GM12878 (cell line): ENCODE measurements at regions not wholly inside any gene's neighbourhood (a gene's known extent, or its start where the extent isn't known, plus 50 kb on each side); places are given as distances from the start of the nearest gene placed in this dataset.

Experiments used
- ATAC-seq: fragments of 200-7000 bp; cut with Tn5 transposase; 3 replicates; pipeline ENCODE4 v1.9.1; 2020; ENCODE audit warnings: mild to moderate bottlenecking, moderate library complexity
- BruUV-seq: library from RNA; stranded (reverse); fragments of 400-500 nt; replicated peaks from 2 replicates; lab custom pipeline; 2021; lab: Mats Ljungman, UMichigan
- CTCF ChIA-PET: fragments of 300-600 bp; sonication (Branson Sonifier 250); formaldehyde crosslinking; extraction: SDS; loops from one replicate; lab custom pipeline; 2021; ENCODE audit warnings: inconsistent platforms; lab: Yijun Ruan, JAX
- POLR2A ChIA-PET: fragments of 350-600 bp; formaldehyde crosslinking; extraction: SDS; loops from one replicate; lab custom pipeline; 2021; ENCODE audit warnings: inconsistent platforms; lab: Charles Lee
- RAD21 ChIA-PET: fragments of 300-600 bp; sonication (Branson Sonifier 250); formaldehyde crosslinking; loops from one replicate; lab custom pipeline; 2023; ENCODE audit warnings: antibody characterized with exemption; ENCODE audit not compliant: unreplicated experiment; lab: Charles Lee
- SMC1A ChIA-PET: fragments of 300-600 bp; sonication (Branson Sonifier 250); formaldehyde crosslinking; loops from one replicate; lab custom pipeline; 2023; ENCODE audit not compliant: unreplicated experiment, uncharacterized antibody; lab: Charles Lee
- DNase-seq: peaks from one replicate; pipeline ENCODE4 v3.0.0-alpha.2; 2011; ENCODE audit warnings: low read depth, low spot score
- FAIRE-seq: peaks from 3 replicates; lab custom pipeline; 2011; peaks lifted over from hg19 to GRCh38; lab: Jason Lieb, UNC
- H2AFZ ChIP-seq: 2 replicates; pipeline ENCODE4 v1.6.0; 2011; ENCODE audit warnings: low read depth, low read length, control low read depth; ENCODE audit not compliant: control insufficient read depth
- H3K27ac ChIP-seq: 2 replicates; pipeline ENCODE4 v1.5.1; 2011; ENCODE audit warnings: control low read depth; ENCODE audit not compliant: control insufficient read depth, insufficient read depth
- H3K27me3 ChIP-seq, 2 experiments: replicated peaks in 1 of 2; 2 replicates each; pipeline versions ENCODE4 v1.6.0 to v1.6.1; 2011; ENCODE audit warnings: low read length in 1 of 2; ENCODE audit not compliant: control insufficient read depth in 2 of 2, insufficient read depth in 2 of 2
- H3K36me3 ChIP-seq, 2 experiments: 2 replicates each; pipeline ENCODE4 v1.5.1; 2011; ENCODE audit warnings: low read length in 1 of 2; ENCODE audit not compliant: control insufficient read depth in 2 of 2, insufficient read depth in 2 of 2
- H3K4me1 ChIP-seq: 2 replicates; pipeline ENCODE4 v1.6.1; 2011; ENCODE audit warnings: mild to moderate bottlenecking, low read length, moderate library complexity, mixed read lengths; ENCODE audit not compliant: control insufficient read depth, insufficient read depth
- H3K4me2 ChIP-seq: 2 replicates; pipeline ENCODE4 v1.6.0; 2011; ENCODE audit warnings: control low read depth; ENCODE audit not compliant: control insufficient read depth, insufficient read depth
- H3K4me3 ChIP-seq: fragments of 200-600 bp; sonication (generic); 2 replicates; pipeline ENCODE4 v1.5.1; 2016
- H3K79me2 ChIP-seq: 2 replicates; pipeline ENCODE4 v1.6.0; 2011; ENCODE audit warnings: low read length; ENCODE audit not compliant: control insufficient read depth, insufficient read depth
- H3K9ac ChIP-seq: 2 replicates; pipeline ENCODE4 v1.8.0; 2011; ENCODE audit warnings: low read length, control low read depth, mixed read lengths; ENCODE audit not compliant: control insufficient read depth, insufficient read depth
- H3K9me3 ChIP-seq: replicated peaks from 3 replicates; pipeline ENCODE4 v1.5.1; 2011; ENCODE audit warnings: mild to moderate bottlenecking, low read length; ENCODE audit not compliant: control insufficient read depth, insufficient read depth
- H4K20me1 ChIP-seq: 2 replicates; pipeline ENCODE4 v1.6.0; 2011; ENCODE audit not compliant: control insufficient read depth, insufficient read depth
- ETV6 ChIP-seq, 2 experiments: fragments of 450-650 bp in 1 of 2; IDR thresholded peaks in 1 of 2; conservative IDR thresholded peaks in 1 of 2; 2 replicates each; pipeline ENCODE4 v1.6.1; 2014; ENCODE audit warnings: antibody characterized with exemption in 1 of 2, borderline replicate concordance in 1 of 2, low read depth in 1 of 2, mild to moderate bottlenecking in 1 of 2, moderate library complexity in 1 of 2
- HDAC2 ChIP-seq: fragments of 200-600 bp; sonication (generic); IDR thresholded peaks from 2 replicates; pipeline ENCODE4 v1.6.1; 2017
- HDGF ChIP-seq: fragments of 450-650 bp; IDR thresholded peaks from 2 replicates; pipeline ENCODE4 v1.6.1; 2016; ENCODE audit warnings: antibody characterized with exemption
- IKZF1 ChIP-seq: fragments of 450-650 bp; conservative IDR thresholded peaks from 2 replicates; pipeline ENCODE4 v1.6.1; 2017; ENCODE audit warnings: antibody characterized with exemption, mild to moderate bottlenecking
- IRF4 ChIP-seq: IDR thresholded peaks from 2 replicates; pipeline ENCODE4 v1.6.1; 2011; ENCODE audit warnings: low read depth, low read length
- KAT2A ChIP-seq: conservative IDR thresholded peaks from 2 replicates; pipeline ENCODE4 v1.6.1; 2011; ENCODE audit warnings: low read depth, low read length; ENCODE audit not compliant: control insufficient read depth
- NR2C2 ChIP-seq: IDR thresholded peaks from 2 replicates; pipeline ENCODE4 v1.6.1; 2011; ENCODE audit warnings: borderline replicate concordance, low read depth; ENCODE audit not compliant: control insufficient read depth, insufficient read length
- NR2F1 ChIP-seq: fragments of 450-650 bp; conservative IDR thresholded peaks from 2 replicates; pipeline ENCODE4 v1.6.1; 2017; ENCODE audit warnings: mild to moderate bottlenecking
- PAX8 ChIP-seq: fragments of 450-650 bp; IDR thresholded peaks from 2 replicates; pipeline ENCODE4 v1.6.1; 2017; ENCODE audit warnings: mild to moderate bottlenecking, moderate library complexity
- PML ChIP-seq: IDR thresholded peaks from 2 replicates; pipeline ENCODE4 v1.6.1; 2012; ENCODE audit warnings: low read length, inconsistent platforms
- POLR2A ChIP-seq: IDR thresholded peaks from 2 replicates; pipeline ENCODE4 v1.6.1; 2011; ENCODE audit warnings: low read depth, mild to moderate bottlenecking, low read length
- RCOR1 ChIP-seq: conservative IDR thresholded peaks from 2 replicates; pipeline ENCODE4 v1.6.1; 2012; ENCODE audit warnings: low read depth, low read length, improper control_type of control experiment
- SMAD5 ChIP-seq: IDR thresholded peaks from 2 replicates; pipeline ENCODE4 v1.6.1; 2016; ENCODE audit warnings: antibody characterized with exemption, low read depth
- SREBF1 ChIP-seq: IDR thresholded peaks from 2 replicates; pipeline ENCODE4 v1.6.1; 2012; ENCODE audit warnings: mild to moderate bottlenecking, low read length
- STAT1 ChIP-seq: fragments of 450-650 bp; conservative IDR thresholded peaks from 2 replicates; pipeline ENCODE4 v1.6.1; 2014; ENCODE audit warnings: antibody characterized with exemption, mild to moderate bottlenecking
- SUZ12 ChIP-seq: fragments of 200-600 bp; sonication (generic); IDR thresholded peaks from one replicate; pipeline ENCODE4 v1.6.1; 2018; ENCODE audit warnings: antibody characterized with exemption, mild to moderate bottlenecking; ENCODE audit not compliant: unreplicated experiment
- YBX1 ChIP-seq: fragments of 450-650 bp; IDR thresholded peaks from 2 replicates; pipeline ENCODE4 v1.6.1; 2016; ENCODE audit warnings: antibody characterized with exemption
- ZSCAN29 ChIP-seq: fragments of 450-650 bp; IDR thresholded peaks from 2 replicates; pipeline ENCODE4 v1.6.1; 2017; ENCODE audit warnings: mild to moderate bottlenecking, moderate library complexity
- WGBS: methylation state at CpG from one replicate; pipeline ENCODE4 v1.1.6; 2016; ENCODE audit warnings: low lambda C conversion rate; ENCODE audit not compliant: insufficient replicate concordance, insufficient coverage; ENCODE audit errors: missing lambda C conversion rate; 5-methylcytosine and 5-hydroxymethylcytosine counted together
- in situ Hi-C: fragments of 300-500 bp; cut with MboI; formaldehyde crosslinking; loops from 9 replicates; pipeline ENCODE4 v1.14.3; 2018; ENCODE audit warnings: mixed read lengths
- intact Hi-C: fragments of 100-400 bp; cut with micrococcal nuclease; formaldehyde crosslinking; loops from one replicate; pipeline ENCODE4 v1.14.2; 2022; ENCODE audit not compliant: unreplicated experiment
- TF ChIP-seq, protein P1 (sequence below): fragments of 450-650 bp; formaldehyde crosslinking; IDR thresholded peaks from 2 replicates; pipeline ENCODE4 v1.4.0; 2022; ENCODE audit warnings: mild to moderate bottlenecking, moderate library complexity
- TF ChIP-seq, protein P2 (sequence below): fragments of 450-650 bp; formaldehyde crosslinking; IDR thresholded peaks from 2 replicates; pipeline ENCODE4 v1.4.0; 2020; ENCODE audit warnings: mild to moderate bottlenecking, moderate library complexity

GRCh38 chr13:21767032-21767431 lies 96.2 kb downstream of the FGF9 start:
- intact Hi-C loops (no loop called here), in situ Hi-C loops (no loop called here)
- WGBS, result 27% methylated on average over 8 of the region's 8 CpGs
- Histone ChIP-seq H3K4me2 (no peak overlapping the region), H3K36me3 (no peaks in the 10 kb centered on the region), H3K79me2 (no peaks in the 10 kb centered on the region), H3K27ac (no peak overlapping the region), H3K4me3 (no peak overlapping the region), H4K20me1 (no peaks in the 10 kb centered on the region), H3K9ac (no peak overlapping the region), H3K4me1 (no peaks in the 10 kb centered on the region), H3K27me3 (no peaks in the 10 kb centered on the region), H3K9me3 (no peaks in the 10 kb centered on the region), H2AFZ (no peak overlapping the region)
- ChIA-PET SMC1A (no interaction called here), CTCF (no interaction called here), RAD21 (no interaction called here), POLR2A (no interaction called here)
- no TSS peak for BruUV-seq
- no peak for ATAC-seq
- no peak for DNase-seq
- no peak for FAIRE-seq
- TF ChIP-seq POLR2A (no peak), RCOR1 (no peak), KAT2A (no peak), SUZ12 (no peak), HDAC2 (no peak), NR2C2 (no peak), ETV6 (conservative IDR thresholded peaks at IDR 0.05 in 1 of 2, IDR thresholded peaks at IDR 0.05 in 1 of 2; ENCODE audit: borderline replicate concordance in 1 of 2, low read depth in 1 of 2) (no peak), SMAD5 (no peak), IKZF1 (no peak), ZSCAN29 (no peak), PML (no peak), NR2F1 (no peak), SREBF1 (no peak), HDGF (no peak), PAX8 (no peak), STAT1 (no peak), IRF4 (no peak), YBX1 (no peak)
- TF ChIP-seq, protein P1, sequence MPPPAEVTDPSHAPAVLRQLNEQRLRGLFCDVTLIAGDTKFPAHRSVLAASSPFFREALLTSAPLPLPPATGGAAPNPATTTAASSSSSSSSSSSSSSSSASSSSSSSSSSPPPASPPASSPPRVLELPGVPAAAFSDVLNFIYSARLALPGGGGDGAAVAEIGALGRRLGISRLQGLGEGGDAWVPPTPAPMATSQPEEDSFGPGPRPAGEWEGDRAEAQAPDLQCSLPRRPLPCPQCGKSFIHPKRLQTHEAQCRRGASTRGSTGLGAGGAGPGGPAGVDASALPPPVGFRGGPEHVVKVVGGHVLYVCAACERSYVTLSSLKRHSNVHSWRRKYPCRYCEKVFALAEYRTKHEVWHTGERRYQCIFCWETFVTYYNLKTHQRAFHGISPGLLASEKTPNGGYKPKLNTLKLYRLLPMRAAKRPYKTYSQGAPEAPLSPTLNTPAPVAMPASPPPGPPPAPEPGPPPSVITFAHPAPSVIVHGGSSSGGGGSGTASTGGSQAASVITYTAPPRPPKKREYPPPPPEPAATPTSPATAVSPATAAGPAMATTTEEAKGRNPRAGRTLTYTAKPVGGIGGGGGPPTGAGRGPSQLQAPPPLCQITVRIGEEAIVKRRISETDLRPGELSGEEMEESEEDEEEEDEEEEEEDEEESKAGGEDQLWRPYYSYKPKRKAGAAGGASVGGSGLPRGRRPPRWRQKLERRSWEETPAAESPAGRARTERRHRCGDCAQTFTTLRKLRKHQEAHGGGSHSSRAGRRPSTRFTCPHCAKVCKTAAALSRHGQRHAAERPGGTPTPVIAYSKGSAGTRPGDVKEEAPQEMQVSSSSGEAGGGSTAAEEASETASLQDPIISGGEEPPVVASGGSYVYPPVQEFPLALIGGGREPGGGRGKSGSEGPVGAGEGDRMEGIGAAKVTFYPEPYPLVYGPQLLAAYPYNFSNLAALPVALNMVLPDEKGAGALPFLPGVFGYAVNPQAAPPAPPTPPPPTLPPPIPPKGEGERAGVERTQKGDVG (CRISPR knock-in tag), result no peak
- TF ChIP-seq, protein P2, sequence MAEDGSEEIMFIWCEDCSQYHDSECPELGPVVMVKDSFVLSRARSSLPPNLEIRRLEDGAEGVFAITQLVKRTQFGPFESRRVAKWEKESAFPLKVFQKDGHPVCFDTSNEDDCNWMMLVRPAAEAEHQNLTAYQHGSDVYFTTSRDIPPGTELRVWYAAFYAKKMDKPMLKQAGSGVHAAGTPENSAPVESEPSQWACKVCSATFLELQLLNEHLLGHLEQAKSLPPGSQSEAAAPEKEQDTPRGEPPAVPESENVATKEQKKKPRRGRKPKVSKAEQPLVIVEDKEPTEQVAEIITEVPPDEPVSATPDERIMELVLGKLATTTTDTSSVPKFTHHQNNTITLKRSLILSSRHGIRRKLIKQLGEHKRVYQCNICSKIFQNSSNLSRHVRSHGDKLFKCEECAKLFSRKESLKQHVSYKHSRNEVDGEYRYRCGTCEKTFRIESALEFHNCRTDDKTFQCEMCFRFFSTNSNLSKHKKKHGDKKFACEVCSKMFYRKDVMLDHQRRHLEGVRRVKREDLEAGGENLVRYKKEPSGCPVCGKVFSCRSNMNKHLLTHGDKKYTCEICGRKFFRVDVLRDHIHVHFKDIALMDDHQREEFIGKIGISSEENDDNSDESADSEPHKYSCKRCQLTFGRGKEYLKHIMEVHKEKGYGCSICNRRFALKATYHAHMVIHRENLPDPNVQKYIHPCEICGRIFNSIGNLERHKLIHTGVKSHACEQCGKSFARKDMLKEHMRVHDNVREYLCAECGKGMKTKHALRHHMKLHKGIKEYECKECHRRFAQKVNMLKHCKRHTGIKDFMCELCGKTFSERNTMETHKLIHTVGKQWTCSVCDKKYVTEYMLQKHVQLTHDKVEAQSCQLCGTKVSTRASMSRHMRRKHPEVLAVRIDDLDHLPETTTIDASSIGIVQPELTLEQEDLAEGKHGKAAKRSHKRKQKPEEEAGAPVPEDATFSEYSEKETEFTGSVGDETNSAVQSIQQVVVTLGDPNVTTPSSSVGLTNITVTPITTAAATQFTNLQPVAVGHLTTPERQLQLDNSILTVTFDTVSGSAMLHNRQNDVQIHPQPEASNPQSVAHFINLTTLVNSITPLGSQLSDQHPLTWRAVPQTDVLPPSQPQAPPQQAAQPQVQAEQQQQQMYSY, result no peak
- TF ChIP-seq, all 136 proteins: peak for 0
